A673 (cell line): ENCODE measurements at regions not wholly inside any gene's neighbourhood (a gene's known extent, or its start where the extent isn't known, plus 50 kb on each side); places are given as distances from the start of the nearest gene placed in this dataset.

ENCODE experiments used
- BruUV-seq: library from RNA; stranded (reverse); fragments of 400-500 nt; replicated peaks from 2 replicates; lab custom pipeline; 2021; lab: Mats Ljungman, UMichigan
- CTCF ChIA-PET: fragments of 300-600 bp; sonication (Branson Sonifier 250); formaldehyde crosslinking; loops from one replicate; lab custom pipeline; 2022; ENCODE audit warnings: antibody characterized with exemption; lab: Charles Lee
- POLR2A ChIA-PET: fragments of 300-600 bp; sonication (Branson Sonifier 250); formaldehyde crosslinking; loops from one replicate; lab custom pipeline; 2022; ENCODE audit warnings: antibody characterized with exemption; ENCODE audit not compliant: low non-redundant PET; lab: Charles Lee
- DNase-seq: peaks from one replicate; pipeline ENCODE4 v3.0.0-alpha.2; 2015; ENCODE audit warnings: low spot score
- H3K27ac ChIP-seq: fragments of 200-600 bp; sonication (generic); 2 replicates; pipeline ENCODE4 v1.5.1; 2016; ENCODE audit warnings: mixed run types, low read depth, mild to moderate bottlenecking, mixed read lengths, antibody characterized with exemption, low read length; ENCODE audit not compliant: poor library complexity, severe bottlenecking
- H3K27me3 ChIP-seq: fragments of 200-600 bp; sonication (generic); replicated peaks from 2 replicates; pipeline ENCODE4 v1.6.1; 2017; ENCODE audit warnings: mixed run types, low read depth, mild to moderate bottlenecking, mixed read lengths, antibody characterized with exemption, low read length; ENCODE audit not compliant: insufficient read depth, poor library complexity
- H3K36me3 ChIP-seq: fragments of 200-600 bp; sonication (generic); 2 replicates; pipeline ENCODE4 v1.6.1; 2016; ENCODE audit warnings: mixed run types, mild to moderate bottlenecking, mixed read lengths, antibody characterized with exemption, low read length; ENCODE audit not compliant: insufficient read depth, poor library complexity, severe bottlenecking
- H3K4me1 ChIP-seq: fragments of 200-600 bp; sonication (generic); 2 replicates; pipeline ENCODE4 v1.6.1; 2017; ENCODE audit warnings: mixed run types, mild to moderate bottlenecking, mixed read lengths, antibody characterized with exemption, low read length; ENCODE audit not compliant: insufficient read depth, poor library complexity, severe bottlenecking
- H3K4me3 ChIP-seq: fragments of 200-600 bp; sonication (generic); 2 replicates; pipeline ENCODE4 v1.5.1; 2016; ENCODE audit warnings: low read depth, mixed run types, mild to moderate bottlenecking, mixed read lengths, low read length; ENCODE audit not compliant: poor library complexity, severe bottlenecking
- H3K9me3 ChIP-seq: fragments of 200-600 bp; sonication (generic); 2 replicates; pipeline ENCODE4 v1.6.1; 2016; ENCODE audit warnings: mixed run types, low read depth, mild to moderate bottlenecking, mixed read lengths, antibody characterized with exemption, low read length; ENCODE audit not compliant: poor library complexity, severe bottlenecking
- CTCF ChIP-seq: fragments of 300-800, 200-600 bp; sonication (generic); conservative IDR thresholded peaks from 2 replicates; pipeline ENCODE4 v1.5.1; 2017; ENCODE audit warnings: low read depth, mild to moderate bottlenecking, antibody characterized with exemption, low read length, moderate library complexity, mixed read lengths
- EZH2 ChIP-seq: fragments of 200-600 bp; sonication (generic); IDR thresholded peaks from 2 replicates; pipeline ENCODE4 v1.6.1; 2017; ENCODE audit warnings: borderline replicate concordance, low read depth, mild to moderate bottlenecking, mixed read lengths, antibody characterized with exemption, low read length; ENCODE audit not compliant: poor library complexity, severe bottlenecking
- intact Hi-C: fragments of 100-400 bp; cut with micrococcal nuclease; formaldehyde crosslinking; loops from one replicate; pipeline ENCODE4 v1.10.0; 2022; ENCODE audit not compliant: unreplicated experiment

DNA sequence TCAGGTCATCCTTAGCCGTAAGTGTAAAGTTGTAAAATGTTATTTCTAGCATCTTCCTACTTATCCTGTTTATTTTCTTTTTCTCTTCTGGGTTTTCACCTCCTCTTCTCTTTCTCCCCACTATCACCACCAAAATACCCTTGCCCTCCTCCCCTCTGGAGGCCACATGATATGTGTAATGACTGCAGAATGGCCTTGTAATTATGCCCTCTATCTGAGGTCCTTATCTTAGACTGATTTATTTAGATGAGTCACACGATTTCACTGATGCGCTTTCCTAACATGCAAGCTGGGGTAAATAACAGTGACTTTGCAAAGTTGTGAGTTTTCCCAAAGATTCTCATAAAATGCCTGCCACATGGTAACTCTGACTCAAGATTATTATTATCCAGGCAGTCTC is 231.8 kb upstream of the GPRIN3 start:
- Histone ChIP-seq H3K4me1 (peaks cover 7% of the 10 kb centered on the region), H3K27me3 (no peaks in the 10 kb centered on the region), H3K4me3 (no peak overlapping the region), H3K27ac (no peak overlapping the region), H3K9me3 (no peaks in the 10 kb centered on the region), H3K36me3 (no peaks in the 10 kb centered on the region)
- no peak for DNase-seq
- CTCF ChIA-PET = no interaction called here
- intact Hi-C loops = no loop called here
- BruUV-seq = no TSS peak
- TF ChIP-seq CTCF = no peak
- no peak for TF ChIP-seq EZH2
- POLR2A ChIA-PET = no interaction called here

GRCh38 chr4:89538886-89539285 is 231.3 kb upstream of the GPRIN3 start:
- H3K36me3 ChIP-seq = no peaks in the 10 kb centered on the region
- no peak for TF ChIP-seq EZH2
- no peak for TF ChIP-seq CTCF
- peaks cover 7% of the 10 kb centered on the region for H3K4me1 ChIP-seq
- H3K27me3 ChIP-seq = no peaks in the 10 kb centered on the region
- H3K27ac ChIP-seq = no peak overlapping the region
- no TSS peak for BruUV-seq
- H3K9me3 ChIP-seq = no peaks in the 10 kb centered on the region
- POLR2A ChIA-PET = no interaction called here
- intact Hi-C loops = no loop called here
- no peak overlapping the region for H3K4me3 ChIP-seq
- no peak for DNase-seq
- CTCF ChIA-PET = no interaction called here

DNA sequence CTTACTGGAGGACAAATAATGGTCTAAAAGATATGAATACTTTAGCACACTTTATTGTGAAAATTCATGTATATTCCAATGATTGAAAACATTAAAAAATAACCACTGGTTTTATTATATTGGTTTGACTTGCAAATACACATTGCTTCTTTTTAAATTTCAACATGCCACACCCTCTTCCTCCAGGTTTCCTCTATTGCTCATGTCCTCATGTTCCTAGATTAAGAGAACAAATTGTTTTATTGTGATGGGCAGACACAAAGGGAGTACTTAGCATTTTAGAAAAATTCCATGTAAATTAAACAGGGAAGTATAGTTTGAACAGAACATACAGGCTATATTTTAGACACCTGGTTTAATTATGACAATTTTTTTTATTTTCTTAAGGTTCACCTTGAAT is 230.6 kb upstream of the GPRIN3 start:
- no peaks in the 10 kb centered on the region for H3K27me3 ChIP-seq
- no peak overlapping the region for H3K27ac ChIP-seq
- intact Hi-C loops = no loop called here
- no peak for DNase-seq
- no peaks in the 10 kb centered on the region for H3K36me3 ChIP-seq
- ChIA-PET POLR2A (no interaction called here), CTCF (no interaction called here)
- BruUV-seq = no TSS peak
- H3K4me1 ChIP-seq = peaks cover 7% of the 10 kb centered on the region
- H3K9me3 ChIP-seq = no peaks in the 10 kb centered on the region
- no peak overlapping the region for H3K4me3 ChIP-seq
- TF ChIP-seq EZH2 = no peak
- no peak for TF ChIP-seq CTCF
